Suprapubic skin (tissue), 4 donors: ENCODE measurements at regions not wholly inside any gene's neighbourhood (a gene's known extent, or its start where the extent isn't known, plus 50 kb on each side); places are given as distances from the start of the nearest gene placed in this dataset.
A peak's percentile ranks its signal among the peaks of the same experiment; 100 is the strongest.

Experiments
- DNase-seq, 2 donors: peaks; one replicate each; pipeline ENCODE4 v3.0.0-alpha.2; 2019; ENCODE audit warnings: low spot score in 2 of 2
- H3K27ac ChIP-seq: fragments of 200-600 bp; sonication (generic); one replicate; pipeline ENCODE4 v1.5.1; 2019
- H3K27me3 ChIP-seq: fragments of 200-600 bp; sonication (generic); one replicate; pipeline ENCODE4 v1.5.1; 2019
- H3K36me3 ChIP-seq: fragments of 200-600 bp; sonication (generic); one replicate; pipeline ENCODE4 v1.5.1; 2019
- H3K4me1 ChIP-seq: fragments of 200-600 bp; sonication (generic); one replicate; pipeline ENCODE4 v1.5.1; 2019
- H3K4me3 ChIP-seq: fragments of 200-600 bp; sonication (generic); one replicate; pipeline ENCODE4 v1.5.1; 2019; ENCODE audit warnings: mild to moderate bottlenecking
- H3K9me3 ChIP-seq: fragments of 200-600 bp; sonication (generic); one replicate; pipeline ENCODE4 v1.5.1; 2019
- EP300 ChIP-seq: sonication (generic); formaldehyde crosslinking; IDR thresholded peaks from one replicate; pipeline ENCODE4 v1.6.1; 2017; ENCODE audit warnings: antibody characterized with exemption
- POLR2A ChIP-seq, 2 donors: fragments of 450-650 bp; IDR thresholded peaks; one replicate each; pipeline ENCODE4 v1.6.1; 2017; ENCODE audit warnings: antibody characterized with exemption in 2 of 2, mild to moderate bottlenecking in 2 of 2, moderate library complexity in 2 of 2
- POLR2AphosphoS5 ChIP-seq, 3 donors: sonication (generic); formaldehyde crosslinking; IDR thresholded peaks; one replicate each; pipeline ENCODE4 v1.6.1; 2017; ENCODE audit warnings: antibody characterized with exemption in 3 of 3
- WGBS: methylation state at CpG from one replicate; pipeline ENCODE4 v1.1.5; 2018; 5-methylcytosine and 5-hydroxymethylcytosine counted together
- TF ChIP-seq, protein P1 (sequence below), 2 donors: fragments of 200-600 bp in 1 of 2; fragments of 450-650 bp in 1 of 2; sonication (generic) in 1 of 2; IDR thresholded peaks; one replicate each; pipeline ENCODE4 v1.5.1; 2016 to 2019; ENCODE audit warnings: antibody characterized with exemption in 2 of 2, mild to moderate bottlenecking in 1 of 2, moderate library complexity in 1 of 2

DNA sequence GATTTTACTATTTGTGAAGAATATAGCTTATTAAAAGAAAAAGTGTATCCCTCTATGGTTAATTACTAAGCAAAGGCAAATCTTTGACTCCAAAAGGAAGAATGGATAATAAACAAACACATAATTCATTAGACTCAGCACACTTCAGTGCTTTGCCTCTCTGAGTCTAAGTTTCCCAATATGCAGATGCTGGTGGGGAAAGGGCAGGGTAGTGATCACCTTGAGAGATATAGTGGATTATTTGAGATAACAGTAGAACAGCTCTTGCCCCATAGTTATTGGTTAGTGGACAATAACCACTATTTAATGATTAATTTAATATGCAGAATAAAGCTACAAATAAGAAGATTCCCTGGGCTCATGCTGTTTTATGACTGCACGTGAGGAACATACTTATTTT, 98.2 kb upstream of the SLC8A1 start:
- no peak overlapping the region for H3K27ac ChIP-seq
- DNase-seq: no peak
- 58% methylated on average over 1 of the region's 1 CpG for WGBS
- H3K4me3 ChIP-seq: no peak overlapping the region
- H3K9me3 ChIP-seq: no peaks in the 10 kb centered on the region
- H3K27me3 ChIP-seq: no peaks in the 10 kb centered on the region
- H3K4me1 ChIP-seq: peaks cover 4% of the 10 kb centered on the region
- H3K36me3 ChIP-seq: no peaks in the 10 kb centered on the region
- TF ChIP-seq POLR2A (IDR thresholded peaks at IDR 0.05) (no peak), POLR2AphosphoS5 (IDR thresholded peaks at IDR 0.05) (no peak), EP300 (no peak)
- TF ChIP-seq, protein P1, sequence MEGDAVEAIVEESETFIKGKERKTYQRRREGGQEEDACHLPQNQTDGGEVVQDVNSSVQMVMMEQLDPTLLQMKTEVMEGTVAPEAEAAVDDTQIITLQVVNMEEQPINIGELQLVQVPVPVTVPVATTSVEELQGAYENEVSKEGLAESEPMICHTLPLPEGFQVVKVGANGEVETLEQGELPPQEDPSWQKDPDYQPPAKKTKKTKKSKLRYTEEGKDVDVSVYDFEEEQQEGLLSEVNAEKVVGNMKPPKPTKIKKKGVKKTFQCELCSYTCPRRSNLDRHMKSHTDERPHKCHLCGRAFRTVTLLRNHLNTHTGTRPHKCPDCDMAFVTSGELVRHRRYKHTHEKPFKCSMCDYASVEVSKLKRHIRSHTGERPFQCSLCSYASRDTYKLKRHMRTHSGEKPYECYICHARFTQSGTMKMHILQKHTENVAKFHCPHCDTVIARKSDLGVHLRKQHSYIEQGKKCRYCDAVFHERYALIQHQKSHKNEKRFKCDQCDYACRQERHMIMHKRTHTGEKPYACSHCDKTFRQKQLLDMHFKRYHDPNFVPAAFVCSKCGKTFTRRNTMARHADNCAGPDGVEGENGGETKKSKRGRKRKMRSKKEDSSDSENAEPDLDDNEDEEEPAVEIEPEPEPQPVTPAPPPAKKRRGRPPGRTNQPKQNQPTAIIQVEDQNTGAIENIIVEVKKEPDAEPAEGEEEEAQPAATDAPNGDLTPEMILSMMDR (IDR thresholded peaks at IDR 0.05): no peak

DNA sequence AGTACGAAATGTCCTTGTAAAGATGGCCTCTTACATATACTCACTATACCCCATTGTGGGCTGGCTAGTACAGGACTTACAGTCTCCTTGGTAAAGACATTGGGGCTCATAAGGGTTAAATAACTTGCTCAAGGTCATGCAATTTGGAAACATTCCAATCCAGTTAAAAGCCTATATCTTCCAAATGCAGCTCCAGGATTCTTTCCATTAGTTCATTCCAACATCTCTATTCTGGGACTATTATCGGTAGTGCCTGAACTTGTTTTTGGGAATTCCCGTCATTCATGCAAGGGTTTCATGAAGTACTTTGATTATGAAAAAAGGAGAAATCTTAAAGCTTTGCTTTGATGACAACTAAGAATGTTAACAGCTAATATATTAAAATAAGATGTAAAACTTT, 99.2 kb upstream of the SLC8A1 start:
- Histone ChIP-seq H3K4me3 (no peak overlapping the region), H3K9me3 (no peaks in the 10 kb centered on the region), H3K27me3 (no peaks in the 10 kb centered on the region), H3K36me3 (no peaks in the 10 kb centered on the region), H3K4me1 (peaks cover 4% of the 10 kb centered on the region), H3K27ac (no peak overlapping the region)
- no peak for DNase-seq
- TF ChIP-seq POLR2AphosphoS5 (IDR thresholded peaks at IDR 0.05) (no peak), EP300 (no peak), POLR2A (IDR thresholded peaks at IDR 0.05) (no peak)
- TF ChIP-seq, protein P1 (IDR thresholded peaks at IDR 0.05): no peak
- 71% methylated on average over 3 of the region's 3 CpGs for WGBS

GRCh38 chr2:40554665-40555294, 102.9 kb upstream of the SLC8A1 start:
- Histone ChIP-seq H3K9me3 (no peaks in the 10 kb centered on the region), H3K27ac (no peak overlapping the region), H3K4me3 (no peak overlapping the region), H3K4me1 (peaks cover 4% of the 10 kb centered on the region), H3K27me3 (no peaks in the 10 kb centered on the region), H3K36me3 (no peaks in the 10 kb centered on the region)
- 54% methylated on average over 5 of the region's 5 CpGs for WGBS
- peak; percentile 64 to 79 for DNase-seq
- TF ChIP-seq POLR2A (IDR thresholded peaks at IDR 0.05) (no peak), POLR2AphosphoS5 (IDR thresholded peaks at IDR 0.05) (no peak), EP300 (no peak)
- TF ChIP-seq, protein P1 (IDR thresholded peaks at IDR 0.05): peak; percentile 57 to 64

- 58% methylated on average over 2 of the region's 2 CpGs for WGBS
- Histone ChIP-seq H3K27me3 (no peaks in the 10 kb centered on the region), H3K9me3 (no peaks in the 10 kb centered on the region), H3K36me3 (no peaks in the 10 kb centered on the region), H3K4me1 (peaks cover 2% of the 10 kb centered on the region), H3K27ac (no peak overlapping the region), H3K4me3 (no peak overlapping the region)
- DNase-seq: no peak
- TF ChIP-seq, protein P1 (IDR thresholded peaks at IDR 0.05): no peak
- TF ChIP-seq EP300 (no peak), POLR2AphosphoS5 (IDR thresholded peaks at IDR 0.05) (no peak), POLR2A (IDR thresholded peaks at IDR 0.05) (no peak)
Observed at GRCh38 chr2:40556293-40556692, 104.4 kb upstream of the SLC8A1 start.

DNA sequence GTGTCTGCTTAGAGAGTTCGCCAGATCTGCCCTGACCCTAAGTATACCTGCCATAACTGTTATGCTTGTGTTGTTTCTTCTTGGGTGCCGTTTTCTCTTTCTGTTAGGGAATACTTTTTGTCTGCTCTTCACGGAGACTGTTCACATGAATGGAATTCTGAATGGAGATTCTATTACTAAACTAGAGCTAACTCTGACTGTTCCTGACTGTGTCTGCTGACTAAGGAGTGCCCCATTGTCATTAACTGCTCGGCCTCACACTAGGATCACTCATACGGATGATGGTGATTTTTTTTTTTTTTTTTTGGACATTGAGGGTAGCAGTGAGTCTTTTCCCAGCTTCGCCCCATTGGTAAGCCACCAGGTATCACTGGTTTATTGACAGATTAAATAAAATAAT, 104.8 kb upstream of the SLC8A1 start:
- Histone ChIP-seq H3K27me3 (no peaks in the 10 kb centered on the region), H3K9me3 (no peaks in the 10 kb centered on the region), H3K36me3 (no peaks in the 10 kb centered on the region), H3K27ac (no peak overlapping the region), H3K4me3 (no peak overlapping the region), H3K4me1 (no peaks in the 10 kb centered on the region)
- WGBS: 94% methylated on average over 6 of the region's 6 CpGs
- TF ChIP-seq, protein P1 (IDR thresholded peaks at IDR 0.05): no peak
- TF ChIP-seq EP300 (no peak), POLR2A (IDR thresholded peaks at IDR 0.05) (no peak), POLR2AphosphoS5 (IDR thresholded peaks at IDR 0.05) (no peak)
- no peak for DNase-seq
